Epithelial cell of esophagus (primary cell): ENCODE measurements at regions not wholly inside any gene's neighbourhood (a gene's known extent, or its start where the extent isn't known, plus 50 kb on each side); places are given as distances from the start of the nearest gene placed in this dataset.

Source experiments
- DNase-seq: peaks from one replicate; pipeline ENCODE4 v3.0.0; 2010; ENCODE audit warnings: low read depth
- H3K4me3 ChIP-seq: 2 replicates; pipeline ENCODE4 v1.5.1; 2011; ENCODE audit warnings: mild to moderate bottlenecking, low read length, control low read depth
- TF ChIP-seq, protein P1 (sequence below): IDR thresholded peaks from 2 replicates; pipeline ENCODE4 v1.5.1; 2011; ENCODE audit warnings: low read depth, mild to moderate bottlenecking, low read length, control low read depth, inconsistent platforms; ENCODE audit not compliant: insufficient read depth; ENCODE audit errors: missing control alignments

DNA sequence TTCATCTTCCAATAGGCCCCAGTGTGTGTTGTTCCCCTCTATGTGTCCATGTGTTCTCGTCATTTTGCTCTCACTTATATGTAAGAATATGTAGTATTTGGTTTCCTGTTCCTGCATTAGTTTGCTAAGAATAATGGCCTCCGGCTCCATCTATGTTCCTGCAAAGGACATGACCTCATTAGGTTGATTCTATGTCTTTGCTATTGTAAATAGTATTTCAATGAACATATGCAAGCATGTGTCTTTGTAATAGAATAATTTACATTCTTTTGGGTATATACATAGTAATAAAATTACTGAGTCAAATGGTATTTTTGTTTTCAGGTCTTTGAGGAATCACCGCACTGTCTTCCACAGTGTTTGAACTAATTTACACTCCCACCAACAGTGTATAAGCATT is 202.9 kb upstream of the KIRREL3 start:
- H3K4me3 ChIP-seq: no peak overlapping the region
- no peak for DNase-seq
- TF ChIP-seq, protein P1, sequence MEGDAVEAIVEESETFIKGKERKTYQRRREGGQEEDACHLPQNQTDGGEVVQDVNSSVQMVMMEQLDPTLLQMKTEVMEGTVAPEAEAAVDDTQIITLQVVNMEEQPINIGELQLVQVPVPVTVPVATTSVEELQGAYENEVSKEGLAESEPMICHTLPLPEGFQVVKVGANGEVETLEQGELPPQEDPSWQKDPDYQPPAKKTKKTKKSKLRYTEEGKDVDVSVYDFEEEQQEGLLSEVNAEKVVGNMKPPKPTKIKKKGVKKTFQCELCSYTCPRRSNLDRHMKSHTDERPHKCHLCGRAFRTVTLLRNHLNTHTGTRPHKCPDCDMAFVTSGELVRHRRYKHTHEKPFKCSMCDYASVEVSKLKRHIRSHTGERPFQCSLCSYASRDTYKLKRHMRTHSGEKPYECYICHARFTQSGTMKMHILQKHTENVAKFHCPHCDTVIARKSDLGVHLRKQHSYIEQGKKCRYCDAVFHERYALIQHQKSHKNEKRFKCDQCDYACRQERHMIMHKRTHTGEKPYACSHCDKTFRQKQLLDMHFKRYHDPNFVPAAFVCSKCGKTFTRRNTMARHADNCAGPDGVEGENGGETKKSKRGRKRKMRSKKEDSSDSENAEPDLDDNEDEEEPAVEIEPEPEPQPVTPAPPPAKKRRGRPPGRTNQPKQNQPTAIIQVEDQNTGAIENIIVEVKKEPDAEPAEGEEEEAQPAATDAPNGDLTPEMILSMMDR: no peak

DNA sequence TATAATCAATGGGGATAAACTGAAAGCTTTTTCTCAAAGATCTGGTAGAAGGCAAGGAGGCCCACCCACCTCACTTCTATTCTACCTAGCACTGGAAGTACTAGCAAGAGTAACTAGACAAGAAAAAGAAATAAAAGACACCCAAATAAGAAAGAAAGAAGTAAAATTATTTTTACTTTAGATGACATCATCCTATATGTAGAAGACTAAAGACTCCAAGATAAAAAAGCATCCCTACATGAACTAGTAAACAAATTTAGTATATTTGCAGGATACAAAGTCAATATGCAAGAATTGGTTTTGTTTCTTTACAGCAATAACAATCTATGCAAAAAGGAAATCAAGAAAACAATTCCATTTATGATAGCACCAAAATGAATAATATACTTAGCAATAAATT is 201.5 kb upstream of the KIRREL3 start:
- DNase-seq: no peak
- TF ChIP-seq, protein P1: no peak
- H3K4me3 ChIP-seq: no peak overlapping the region

DNA sequence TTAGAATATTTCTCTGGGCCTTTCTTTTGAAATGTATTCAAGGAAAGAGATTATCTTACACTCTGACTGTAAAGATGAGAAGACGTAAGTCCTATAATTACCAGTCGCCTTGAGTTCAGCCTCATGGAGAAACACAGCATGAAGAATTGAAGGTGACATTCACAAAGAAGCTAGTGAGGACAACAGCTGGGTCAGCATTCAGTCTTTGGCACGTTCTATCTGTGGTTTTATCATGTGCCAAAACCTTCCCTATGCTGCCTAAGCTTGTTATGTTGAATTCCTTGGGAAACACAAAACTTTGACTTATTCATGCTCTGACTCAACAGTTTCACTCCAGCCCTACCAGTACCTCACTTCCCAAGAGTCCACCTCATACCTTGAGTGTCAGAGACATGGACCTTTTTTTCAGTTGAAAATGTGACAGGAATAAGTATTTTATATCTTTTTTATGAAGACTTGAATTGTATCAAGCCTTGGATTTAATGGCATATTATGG is 198.8 kb upstream of the KIRREL3 start:
- peak; percentile 6 for DNase-seq
- TF ChIP-seq, protein P1: no peak
- H3K4me3 ChIP-seq: no peak overlapping the region

DNA sequence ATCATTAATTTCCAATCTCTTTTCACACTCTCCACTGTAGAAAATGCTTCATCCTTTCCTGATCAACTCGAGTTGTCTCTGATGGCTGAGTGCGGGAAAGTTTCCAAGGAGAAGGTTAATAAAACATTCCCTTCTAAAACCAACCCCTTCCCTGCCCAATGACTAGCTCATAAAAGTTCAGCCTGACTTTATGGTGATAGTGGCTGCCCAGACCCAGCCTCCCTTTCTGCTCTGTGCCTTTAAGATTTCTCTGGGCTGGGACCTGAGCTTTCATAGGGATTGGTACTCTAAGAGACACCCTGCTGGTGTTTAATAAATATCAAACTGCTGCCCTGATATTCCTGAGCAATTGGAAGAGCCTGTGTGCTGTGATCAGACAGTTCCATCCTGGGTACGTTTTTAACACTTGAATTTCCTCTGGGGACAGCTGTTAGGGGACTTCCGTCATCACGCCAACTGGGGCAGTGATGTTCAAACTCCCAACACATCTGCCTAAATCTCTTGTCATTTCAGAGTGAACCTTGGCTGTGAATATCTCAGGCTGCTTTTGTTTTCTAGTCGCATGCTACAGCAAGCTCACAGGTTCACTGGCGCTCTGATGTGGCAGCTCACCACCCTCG is 195.0 kb upstream of the KIRREL3 start:
- TF ChIP-seq, protein P1: no peak
- no peak overlapping the region for H3K4me3 ChIP-seq
- no peak for DNase-seq

DNA sequence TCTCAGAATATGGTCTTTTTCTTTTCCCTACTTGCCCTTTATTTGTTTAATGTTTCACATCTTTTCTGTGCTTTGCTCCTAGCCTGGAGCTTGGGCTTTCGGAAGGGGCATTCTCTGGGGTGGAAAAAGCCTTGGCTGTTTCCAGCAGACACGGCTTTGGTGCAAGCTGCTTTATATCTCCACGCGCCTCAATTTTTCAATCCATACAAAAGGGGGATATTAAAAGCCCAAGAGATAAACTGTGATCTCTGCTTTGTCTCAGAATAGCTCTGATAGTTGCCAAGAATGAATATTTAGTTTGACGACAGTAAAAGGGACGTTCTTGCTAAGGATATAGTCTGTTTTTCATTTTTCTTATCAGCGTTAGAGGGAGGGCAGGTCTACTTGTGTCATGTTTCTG is 194.0 kb upstream of the KIRREL3 start:
- DNase-seq: no peak
- H3K4me3 ChIP-seq: no peak overlapping the region
- TF ChIP-seq, protein P1: no peak

DNA sequence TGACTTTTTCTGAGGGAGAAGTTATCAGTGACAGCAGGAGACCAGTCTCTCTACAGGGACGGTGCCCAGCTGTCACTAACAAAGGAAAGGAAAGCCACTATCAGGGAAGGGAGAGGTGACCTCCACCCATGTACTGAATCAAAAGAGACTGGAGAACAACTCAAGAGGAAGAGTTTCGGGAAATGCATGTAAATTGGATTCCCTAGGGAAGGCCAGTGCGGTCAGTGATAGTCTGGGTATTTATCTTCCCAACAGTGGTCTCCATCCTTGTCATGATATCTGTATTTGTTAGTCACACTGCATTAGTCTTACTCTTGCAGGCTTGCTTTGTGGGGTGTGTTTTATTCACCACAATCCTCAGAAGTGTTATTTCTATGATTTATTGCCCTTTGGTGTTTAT is 193.4 kb upstream of the KIRREL3 start:
- DNase-seq: no peak
- TF ChIP-seq, protein P1: no peak
- H3K4me3 ChIP-seq: no peak overlapping the region

DNA sequence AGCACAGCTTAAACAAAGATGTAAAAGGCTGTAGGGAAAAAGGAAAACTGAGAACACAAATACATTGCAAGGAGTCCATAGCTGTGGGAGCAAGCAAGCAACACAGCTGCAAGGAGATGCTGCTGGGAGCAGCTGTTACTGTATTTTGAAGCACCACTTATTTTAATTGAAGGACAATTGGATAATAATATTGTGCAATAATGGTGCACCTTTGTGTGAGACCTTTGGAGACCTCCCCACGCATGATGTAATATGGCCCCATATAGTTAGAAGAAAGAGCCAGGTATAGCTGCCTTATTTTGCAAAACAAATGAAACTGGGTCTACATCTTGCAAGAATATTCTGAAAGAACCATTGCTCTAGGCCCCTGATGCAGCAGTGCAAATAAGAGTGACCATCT is 191.1 kb upstream of the KIRREL3 start:
- H3K4me3 ChIP-seq: no peak overlapping the region
- TF ChIP-seq, protein P1: no peak
- no peak for DNase-seq
